ENCODE measurements at regions not wholly inside any gene's neighbourhood (a gene's known extent, or its start where the extent isn't known, plus 50 kb on each side); places are given as distances from the start of the nearest gene placed in this dataset.

DNA sequence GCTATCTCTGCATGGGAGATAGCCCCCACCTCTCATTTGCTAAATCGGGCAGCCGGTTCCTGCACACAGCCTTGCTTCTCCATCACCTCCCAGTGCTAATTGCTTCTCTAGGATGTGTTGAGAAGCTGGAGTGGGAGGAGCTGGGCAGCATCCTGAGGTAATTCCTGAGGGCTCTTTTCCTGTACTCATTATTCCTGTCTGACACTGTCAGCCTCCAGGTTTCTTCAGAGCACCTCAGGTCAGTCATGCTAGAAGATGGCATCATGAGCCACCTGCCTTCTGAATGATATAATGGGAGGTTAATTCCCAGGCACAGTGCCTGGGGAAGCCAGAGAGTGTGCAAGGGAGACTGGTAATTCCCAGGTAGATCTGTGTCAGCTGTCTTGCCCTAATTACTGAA lies 133.0 kb downstream of the RAB38 start:
- TF ChIP-seq EZH2 (IDR thresholded peaks at IDR 0.05) (no peak), FOXP2 (optimal IDR thresholded peaks at IDR 0.05; ENCODE audit: control extremely low read depth, extremely low read length, insufficient read depth) (no peak), POLR2AphosphoS5 (IDR thresholded peaks at IDR 0.05; ENCODE audit: borderline replicate concordance, low read depth, low read length) (no peak)
